ENCODE measurements at regions not wholly inside any gene's neighbourhood (a gene's known extent, or its start where the extent isn't known, plus 50 kb on each side); places are given as distances from the start of the nearest gene placed in this dataset.

DNA sequence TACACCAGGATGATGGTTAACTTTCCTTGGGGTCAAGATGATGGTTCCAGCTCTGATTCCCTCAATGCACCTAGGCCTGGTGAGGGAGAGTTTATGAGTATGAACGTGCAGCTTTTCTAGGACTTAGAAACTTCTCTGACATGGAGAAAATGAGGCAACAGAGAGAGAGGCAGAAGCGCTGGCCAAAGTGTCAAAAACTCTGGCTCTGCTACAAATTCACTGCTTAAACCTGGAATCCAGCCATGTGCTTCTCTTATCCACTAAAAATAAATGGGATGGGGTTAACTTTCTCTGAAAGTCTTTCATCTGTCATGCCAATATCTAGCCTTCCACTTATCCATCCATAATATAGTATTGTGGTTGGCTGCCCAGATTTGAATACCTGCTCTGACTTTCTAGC is 568.7 kb downstream of the MED13L start:
- H3K4me1 Mint-ChIP-seq (ENCODE audit: unreplicated experiment) = no peaks in the 10 kb centered on the region
- no peak for DNase-seq (ENCODE audit: low spot score)

DNA sequence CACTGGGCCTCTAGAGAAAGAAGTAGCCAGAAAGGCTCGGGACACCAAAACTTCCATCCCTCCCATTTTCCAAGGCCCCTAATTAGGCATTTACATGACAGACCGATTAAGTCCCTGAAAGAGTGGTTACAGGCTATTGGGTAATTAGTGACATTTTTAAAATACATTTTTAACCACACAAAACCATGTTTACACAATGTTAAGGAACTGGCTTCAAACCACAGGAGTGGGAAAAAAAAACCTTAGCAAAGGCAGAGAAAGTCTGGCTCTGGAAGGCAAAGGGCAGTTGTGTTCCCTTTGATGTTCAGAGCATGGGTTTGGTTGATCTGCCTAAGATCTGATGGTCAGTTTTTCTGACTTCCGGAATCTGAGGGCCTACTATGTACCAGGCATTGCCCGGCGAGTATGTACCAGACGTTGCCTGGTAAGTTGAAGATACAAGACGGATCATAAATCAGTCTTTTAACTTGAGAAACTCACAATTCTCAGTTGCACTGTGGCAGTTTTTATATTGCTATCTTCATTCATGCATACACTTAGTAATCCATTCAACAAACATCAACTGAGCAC is 576.5 kb downstream of the MED13L start:
- H3K27me3 Mint-ChIP-seq (ENCODE audit: unreplicated experiment) = peaks cover under 1% of the 10 kb centered on the region
- no peaks in the 10 kb centered on the region for H3K36me3 Mint-ChIP-seq (ENCODE audit: low read depth, unreplicated experiment)
- H3K4me1 Mint-ChIP-seq (ENCODE audit: unreplicated experiment) = no peaks in the 10 kb centered on the region
- H3K4me3 Mint-ChIP-seq (ENCODE audit: unreplicated experiment) = no peak overlapping the region
- DNase-seq (ENCODE audit: low spot score) = no peak
- H3K9me3 Mint-ChIP-seq (ENCODE audit: unreplicated experiment) = no peaks in the 10 kb centered on the region
- no peak for TF ChIP-seq CTCF (IDR thresholded peaks at IDR 0.05; ENCODE audit: unreplicated experiment)
- no peak overlapping the region for H3K27ac Mint-ChIP-seq (ENCODE audit: unreplicated experiment)

More for the DNA sequence above, 568.7 kb downstream of the MED13L start:
- no peak for TF ChIP-seq CTCF (IDR thresholded peaks at IDR 0.05; ENCODE audit: unreplicated experiment)
- H3K27me3 Mint-ChIP-seq (ENCODE audit: unreplicated experiment) = peaks cover 1% of the 10 kb centered on the region
- no peaks in the 10 kb centered on the region for H3K9me3 Mint-ChIP-seq (ENCODE audit: unreplicated experiment)
- no peak overlapping the region for H3K4me3 Mint-ChIP-seq (ENCODE audit: unreplicated experiment)
- H3K36me3 Mint-ChIP-seq (ENCODE audit: low read depth, unreplicated experiment) = no peaks in the 10 kb centered on the region
- H3K27ac Mint-ChIP-seq (ENCODE audit: unreplicated experiment) = no peak overlapping the region

DNA sequence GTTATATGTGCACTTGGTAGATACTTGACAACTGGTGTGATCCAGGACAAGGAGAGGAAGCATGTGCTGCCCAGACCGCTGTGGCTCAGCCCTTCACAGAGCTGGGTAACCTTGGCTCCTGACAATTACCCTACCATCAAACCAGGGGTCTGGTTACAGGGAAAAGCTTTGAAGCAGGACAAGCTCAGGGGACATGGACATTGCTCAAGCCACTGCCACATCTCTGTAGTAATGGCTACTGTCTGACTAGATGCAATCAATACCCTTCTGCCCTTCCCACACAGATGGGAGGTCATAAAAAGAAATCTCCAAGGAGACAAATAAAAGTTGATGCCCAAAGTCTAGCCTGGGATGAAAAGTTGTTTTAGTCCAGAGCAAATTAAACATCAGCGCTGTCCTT is 577.4 kb downstream of the MED13L start:
- Mint-ChIP-seq H3K4me1 (ENCODE audit: unreplicated experiment) (no peaks in the 10 kb centered on the region), H3K27ac (ENCODE audit: unreplicated experiment) (no peak overlapping the region), H3K36me3 (ENCODE audit: low read depth, unreplicated experiment) (no peaks in the 10 kb centered on the region), H3K9me3 (ENCODE audit: unreplicated experiment) (no peaks in the 10 kb centered on the region), H3K4me3 (ENCODE audit: unreplicated experiment) (no peak overlapping the region), H3K27me3 (ENCODE audit: unreplicated experiment) (no peaks in the 10 kb centered on the region)
- DNase-seq (ENCODE audit: low spot score) = no peak
- no peak for TF ChIP-seq CTCF (IDR thresholded peaks at IDR 0.05; ENCODE audit: unreplicated experiment)

GRCh38 chr12:115698257-115698656 is 579.2 kb downstream of the MED13L start:
- H3K9me3 Mint-ChIP-seq (ENCODE audit: unreplicated experiment) = no peaks in the 10 kb centered on the region
- TF ChIP-seq CTCF (IDR thresholded peaks at IDR 0.05; ENCODE audit: unreplicated experiment) = no peak
- H3K4me3 Mint-ChIP-seq (ENCODE audit: unreplicated experiment) = no peak overlapping the region
- no peak for DNase-seq (ENCODE audit: low spot score)
- no peaks in the 10 kb centered on the region for H3K36me3 Mint-ChIP-seq (ENCODE audit: low read depth, unreplicated experiment)
- H3K4me1 Mint-ChIP-seq (ENCODE audit: unreplicated experiment) = no peaks in the 10 kb centered on the region
- H3K27me3 Mint-ChIP-seq (ENCODE audit: unreplicated experiment) = no peaks in the 10 kb centered on the region
- no peak overlapping the region for H3K27ac Mint-ChIP-seq (ENCODE audit: unreplicated experiment)

DNA sequence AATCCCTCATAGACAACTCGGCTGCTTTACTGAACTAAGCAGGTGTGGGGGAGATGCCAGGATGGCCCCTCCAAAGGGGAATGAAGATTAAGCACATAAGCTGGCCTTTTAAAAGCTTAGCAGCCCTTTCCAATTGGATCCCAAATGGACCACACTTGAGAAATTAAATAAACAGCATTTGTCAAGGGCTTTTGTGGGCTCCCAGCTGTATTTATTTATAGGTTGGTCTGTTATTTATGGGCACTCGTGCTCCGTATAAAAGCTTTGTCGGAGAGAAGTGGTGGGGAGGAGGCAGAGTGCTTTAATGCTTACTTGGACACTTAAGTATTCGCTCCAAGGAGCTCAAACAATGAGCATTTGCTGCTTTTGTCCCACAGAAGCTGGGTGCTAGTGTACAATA is 580.2 kb downstream of the MED13L start:
- Mint-ChIP-seq H3K27me3 (ENCODE audit: unreplicated experiment) (no peaks in the 10 kb centered on the region), H3K4me1 (ENCODE audit: unreplicated experiment) (no peaks in the 10 kb centered on the region), H3K36me3 (ENCODE audit: low read depth, unreplicated experiment) (no peaks in the 10 kb centered on the region), H3K27ac (ENCODE audit: unreplicated experiment) (no peak overlapping the region), H3K4me3 (ENCODE audit: unreplicated experiment) (no peak overlapping the region), H3K9me3 (ENCODE audit: unreplicated experiment) (no peaks in the 10 kb centered on the region)
- no peak for DNase-seq (ENCODE audit: low spot score)
- TF ChIP-seq CTCF (IDR thresholded peaks at IDR 0.05; ENCODE audit: unreplicated experiment) = no peak
